Fibroblast of the aortic adventitia (primary cell): ENCODE measurements at regions not wholly inside any gene's neighbourhood (a gene's known extent, or its start where the extent isn't known, plus 50 kb on each side); places are given as distances from the start of the nearest gene placed in this dataset.

Source experiments
- DNase-seq: peaks from one replicate; pipeline ENCODE4 v3.0.0-alpha.2; 2010; ENCODE audit warnings: low read depth
- H3K4me3 ChIP-seq: 2 replicates; pipeline ENCODE4 v1.5.1; 2011; ENCODE audit warnings: low read depth, mild to moderate bottlenecking, control low read depth, low read length, moderate library complexity
- CTCF ChIP-seq: IDR thresholded peaks from 2 replicates; pipeline ENCODE4 v1.5.1; 2011; ENCODE audit warnings: mild to moderate bottlenecking, low read length, control low read depth, inconsistent platforms; ENCODE audit not compliant: insufficient read depth

- DNase-seq = no peak
- no peak for TF ChIP-seq CTCF
Observed at GRCh38 chr22:48963405-48963804, 864.3 kb downstream of the BRD1 start.

GRCh38 chr22:48961705-48962104 is 866.0 kb downstream of the BRD1 start:
- no peak overlapping the region for H3K4me3 ChIP-seq
- TF ChIP-seq CTCF = no peak
- DNase-seq = no peak

More at GRCh38 chr22:48963405-48963804, 864.3 kb downstream of the BRD1 start:
- H3K4me3 ChIP-seq = no peak overlapping the region

GRCh38 chr22:48960980-48961660 is 866.6 kb downstream of the BRD1 start:
- H3K4me3 ChIP-seq = no peak overlapping the region
- DNase-seq = no peak
- no peak for TF ChIP-seq CTCF

GRCh38 chr22:48960576-48960975 is 867.1 kb downstream of the BRD1 start:
- TF ChIP-seq CTCF = no peak
- no peak overlapping the region for H3K4me3 ChIP-seq
- no peak for DNase-seq

- TF ChIP-seq CTCF = no peak
- H3K4me3 ChIP-seq = no peak overlapping the region
- no peak for DNase-seq
Observed at GRCh38 chr22:48959496-48959895, 868.2 kb downstream of the BRD1 start.

- DNase-seq = no peak
- no peak overlapping the region for H3K4me3 ChIP-seq
- TF ChIP-seq CTCF = no peak
Observed at GRCh38 chr22:48957987-48958321, 869.7 kb downstream of the BRD1 start.
